Glutamatergic neuron (in vitro differentiated cells): ENCODE measurements at regions not wholly inside any gene's neighbourhood (a gene's known extent, or its start where the extent isn't known, plus 50 kb on each side); places are given as distances from the start of the nearest gene placed in this dataset.
A peak's percentile ranks its signal among the peaks of the same experiment; 100 is the strongest.

Source experiments
- DNase-seq: peaks from one replicate; pipeline ENCODE4 v3.0.0; 2022
- H3K27ac Mint-ChIP-seq: one replicate; pipeline ENCODE4 v1.8.0; 2020; ENCODE audit warnings: mild to moderate bottlenecking, mixed read lengths, inconsistent platforms; ENCODE audit not compliant: unreplicated experiment
- H3K27me3 Mint-ChIP-seq: one replicate; pipeline ENCODE4 v1.8.0; 2020; ENCODE audit warnings: mild to moderate bottlenecking, moderate library complexity, mixed read lengths, inconsistent platforms; ENCODE audit not compliant: unreplicated experiment
- H3K36me3 Mint-ChIP-seq: one replicate; pipeline ENCODE4 v1.8.0; 2020; ENCODE audit warnings: mild to moderate bottlenecking, mixed read lengths, inconsistent platforms; ENCODE audit not compliant: unreplicated experiment
- H3K4me1 Mint-ChIP-seq: one replicate; pipeline ENCODE4 v1.8.0; 2020; ENCODE audit warnings: mild to moderate bottlenecking, low read depth, mixed read lengths, inconsistent platforms; ENCODE audit not compliant: unreplicated experiment
- H3K4me3 Mint-ChIP-seq: one replicate; pipeline ENCODE4 v1.8.0; 2020; ENCODE audit warnings: mild to moderate bottlenecking, mixed read lengths, inconsistent platforms; ENCODE audit not compliant: unreplicated experiment
- H3K9me3 Mint-ChIP-seq: one replicate; pipeline ENCODE4 v1.8.0; 2020; ENCODE audit warnings: mild to moderate bottlenecking, moderate library complexity, mixed read lengths, inconsistent platforms; ENCODE audit not compliant: unreplicated experiment
- TF ChIP-seq, protein P1 (sequence below): fragments of 200-600 bp; sonication (generic); IDR thresholded peaks from one replicate; pipeline ENCODE4 v1.5.0; 2021; ENCODE audit not compliant: partially characterized antibody, unreplicated experiment

DNA sequence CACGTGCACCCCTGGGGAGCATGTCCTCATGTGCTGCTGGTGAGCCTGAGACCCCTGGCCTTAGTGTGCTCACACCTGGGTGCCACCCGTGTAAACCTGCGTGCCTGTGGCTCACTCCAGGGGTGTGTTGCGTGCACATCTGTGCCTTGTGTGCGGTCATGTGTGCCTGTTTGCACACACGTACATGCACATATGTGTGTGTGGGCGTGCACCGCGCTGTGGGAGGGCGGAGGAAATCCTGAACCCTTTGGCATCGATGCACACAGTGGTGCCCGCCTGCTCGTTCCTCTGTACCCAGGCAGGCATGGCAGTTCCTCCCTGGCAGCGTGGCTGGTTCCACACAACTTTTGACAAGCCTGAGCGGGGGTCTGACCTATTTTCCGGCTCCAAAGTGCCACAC lies 1181.9 kb downstream of the BRD1 start:
- Mint-ChIP-seq H3K9me3 (peaks cover 16% of the 10 kb centered on the region), H3K4me3 (no peak overlapping the region), H3K4me1 (no peaks in the 10 kb centered on the region), H3K27me3 (peaks cover 2% of the 10 kb centered on the region), H3K27ac (no peak overlapping the region), H3K36me3 (peaks cover 8% of the 10 kb centered on the region)
- no peak for DNase-seq
- TF ChIP-seq, protein P1, sequence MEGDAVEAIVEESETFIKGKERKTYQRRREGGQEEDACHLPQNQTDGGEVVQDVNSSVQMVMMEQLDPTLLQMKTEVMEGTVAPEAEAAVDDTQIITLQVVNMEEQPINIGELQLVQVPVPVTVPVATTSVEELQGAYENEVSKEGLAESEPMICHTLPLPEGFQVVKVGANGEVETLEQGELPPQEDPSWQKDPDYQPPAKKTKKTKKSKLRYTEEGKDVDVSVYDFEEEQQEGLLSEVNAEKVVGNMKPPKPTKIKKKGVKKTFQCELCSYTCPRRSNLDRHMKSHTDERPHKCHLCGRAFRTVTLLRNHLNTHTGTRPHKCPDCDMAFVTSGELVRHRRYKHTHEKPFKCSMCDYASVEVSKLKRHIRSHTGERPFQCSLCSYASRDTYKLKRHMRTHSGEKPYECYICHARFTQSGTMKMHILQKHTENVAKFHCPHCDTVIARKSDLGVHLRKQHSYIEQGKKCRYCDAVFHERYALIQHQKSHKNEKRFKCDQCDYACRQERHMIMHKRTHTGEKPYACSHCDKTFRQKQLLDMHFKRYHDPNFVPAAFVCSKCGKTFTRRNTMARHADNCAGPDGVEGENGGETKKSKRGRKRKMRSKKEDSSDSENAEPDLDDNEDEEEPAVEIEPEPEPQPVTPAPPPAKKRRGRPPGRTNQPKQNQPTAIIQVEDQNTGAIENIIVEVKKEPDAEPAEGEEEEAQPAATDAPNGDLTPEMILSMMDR: no peak

DNA sequence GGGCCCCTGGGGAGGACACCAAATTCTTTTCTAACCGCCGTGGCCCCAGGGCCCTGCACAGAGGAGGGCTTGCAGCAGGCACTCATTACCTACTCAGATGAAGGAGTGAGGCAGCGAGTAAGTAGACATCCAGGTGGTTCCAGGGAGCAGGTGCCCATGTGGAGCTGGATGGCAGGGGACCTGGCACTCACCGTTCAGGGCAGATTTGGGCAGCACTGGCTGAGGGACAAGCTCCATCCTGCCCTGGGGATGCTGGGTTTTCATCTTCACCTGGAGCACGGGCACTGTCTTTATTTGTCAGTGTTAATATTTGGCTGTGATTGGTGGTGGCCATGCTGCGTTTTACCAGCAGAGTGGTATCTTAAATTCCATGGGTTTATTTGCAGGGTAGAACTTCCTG lies 1182.7 kb downstream of the BRD1 start:
- no peaks in the 10 kb centered on the region for H3K4me1 Mint-ChIP-seq
- TF ChIP-seq, protein P1: no peak
- no peak for DNase-seq
- no peak overlapping the region for H3K4me3 Mint-ChIP-seq
- H3K27ac Mint-ChIP-seq: no peak overlapping the region
- peaks cover 4% of the 10 kb centered on the region for H3K36me3 Mint-ChIP-seq
- peaks cover 2% of the 10 kb centered on the region for H3K27me3 Mint-ChIP-seq
- H3K9me3 Mint-ChIP-seq: peaks cover 16% of the 10 kb centered on the region

GRCh38 chr22:48644108-48644507 lies 1183.6 kb downstream of the BRD1 start:
- Mint-ChIP-seq H3K4me1 (no peaks in the 10 kb centered on the region), H3K36me3 (no peaks in the 10 kb centered on the region), H3K27ac (no peak overlapping the region), H3K9me3 (peaks cover 12% of the 10 kb centered on the region), H3K4me3 (no peak overlapping the region), H3K27me3 (peaks cover 2% of the 10 kb centered on the region)
- TF ChIP-seq, protein P1: no peak
- no peak for DNase-seq

GRCh38 chr22:48643066-48643731 lies 1184.5 kb downstream of the BRD1 start:
- Mint-ChIP-seq H3K4me3 (no peak overlapping the region), H3K4me1 (no peaks in the 10 kb centered on the region), H3K27ac (no peak overlapping the region), H3K27me3 (peaks cover 2% of the 10 kb centered on the region), H3K9me3 (peaks cover 9% of the 10 kb centered on the region), H3K36me3 (no peaks in the 10 kb centered on the region)
- TF ChIP-seq, protein P1: no peak
- no peak for DNase-seq

DNA sequence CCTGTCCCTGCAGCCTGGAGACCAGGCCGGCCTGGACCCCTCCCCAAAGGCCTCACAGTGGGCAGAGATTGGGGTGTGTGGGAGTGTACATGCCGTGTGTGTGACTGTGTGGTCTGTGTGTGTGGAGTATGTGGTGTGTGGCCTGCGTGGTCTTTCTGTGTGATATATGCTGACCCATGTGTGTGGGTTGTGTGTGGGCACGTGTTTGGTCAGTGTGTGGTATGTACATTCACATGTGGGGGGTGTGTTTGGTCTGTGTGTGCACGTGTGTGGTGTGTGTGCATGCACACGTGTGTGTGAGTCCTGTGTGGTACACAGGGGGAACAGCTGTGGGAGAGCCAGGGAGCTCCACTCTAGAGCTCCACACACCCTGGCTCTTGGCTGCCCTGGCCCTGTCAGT lies 1185.1 kb downstream of the BRD1 start:
- Mint-ChIP-seq H3K27me3 (peaks cover 5% of the 10 kb centered on the region), H3K9me3 (peaks cover 9% of the 10 kb centered on the region), H3K36me3 (no peaks in the 10 kb centered on the region), H3K4me1 (no peaks in the 10 kb centered on the region), H3K27ac (peak overlapping the region; percentile 15), H3K4me3 (no peak overlapping the region)
- TF ChIP-seq, protein P1: no peak
- no peak for DNase-seq
